ENCODE measurements at regions not wholly inside any gene's neighbourhood (a gene's known extent, or its start where the extent isn't known, plus 50 kb on each side); places are given as distances from the start of the nearest gene placed in this dataset.
"Not testable (repeated sequence)": the region's sequence is repeated elsewhere in the genome, so short reads cannot be mapped to it uniquely, and the experiment has no call there.

- no peak for DNase-seq (ENCODE audit: low spot score, unreplicated experiment)
- peaks cover 1% of the 10 kb centered on the region for H3K4me1 Mint-ChIP-seq (ENCODE audit: low read depth)
- no peaks in the 10 kb centered on the region for H3K9me3 Mint-ChIP-seq (ENCODE audit: low read depth)
- no peak overlapping the region for H3K4me3 Mint-ChIP-seq (ENCODE audit: low read depth)
- no peak for TF ChIP-seq CTCF (IDR thresholded peaks at IDR 0.05; ENCODE audit: unreplicated experiment)
- H3K27me3 Mint-ChIP-seq, result no peaks in the 10 kb centered on the region
- H3K36me3 Mint-ChIP-seq (ENCODE audit: insufficient read depth), result no peaks in the 10 kb centered on the region
- no peak overlapping the region for H3K27ac Mint-ChIP-seq
Observed at GRCh38 chr2:144003460-144004075, 516.4 kb downstream of the ZEB2 start.

DNA sequence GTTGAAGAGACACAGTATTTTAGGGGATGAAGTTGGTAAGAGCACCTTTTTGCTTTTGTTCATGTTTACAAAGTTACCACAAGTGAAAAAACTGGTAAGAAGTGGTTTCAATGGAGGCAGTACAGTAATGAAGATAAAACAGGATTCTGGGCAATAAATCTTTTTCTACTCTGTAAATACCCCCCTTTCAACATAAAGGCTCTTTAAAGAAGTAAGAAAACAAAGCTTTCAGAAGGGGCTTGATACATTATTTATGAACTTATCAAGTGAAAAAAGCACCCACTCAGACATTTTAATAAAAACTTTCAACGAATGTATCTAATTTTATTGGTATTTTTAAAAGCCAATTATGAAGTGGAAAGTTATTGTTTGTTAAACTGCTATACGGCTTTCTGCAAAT lies 522.9 kb downstream of the ZEB2 start:
- H3K27ac Mint-ChIP-seq, result no peak overlapping the region
- DNase-seq (ENCODE audit: low spot score, unreplicated experiment), result no peak
- no peaks in the 10 kb centered on the region for H3K9me3 Mint-ChIP-seq (ENCODE audit: low read depth)
- H3K27me3 Mint-ChIP-seq, result no peaks in the 10 kb centered on the region
- H3K4me3 Mint-ChIP-seq (ENCODE audit: low read depth), result no peak overlapping the region
- TF ChIP-seq CTCF (IDR thresholded peaks at IDR 0.05; ENCODE audit: unreplicated experiment), result no peak
- H3K36me3 Mint-ChIP-seq (ENCODE audit: insufficient read depth), result no peaks in the 10 kb centered on the region
- H3K4me1 Mint-ChIP-seq (ENCODE audit: low read depth), result peaks cover 13% of the 10 kb centered on the region

GRCh38 chr2:143994961-143995360 lies 525.0 kb downstream of the ZEB2 start:
- no peak for DNase-seq (ENCODE audit: low spot score, unreplicated experiment)
- Mint-ChIP-seq H3K4me1 (ENCODE audit: low read depth) (peaks cover 13% of the 10 kb centered on the region), H3K27ac (no peak overlapping the region), H3K27me3 (no peaks in the 10 kb centered on the region), H3K36me3 (ENCODE audit: insufficient read depth) (peaks cover 7% of the 10 kb centered on the region), H3K9me3 (ENCODE audit: low read depth) (peaks cover 10% of the 10 kb centered on the region), H3K4me3 (ENCODE audit: low read depth) (no peak overlapping the region)
- no peak for TF ChIP-seq CTCF (IDR thresholded peaks at IDR 0.05; ENCODE audit: unreplicated experiment)

GRCh38 chr2:143991596-143991995 lies 528.3 kb downstream of the ZEB2 start:
- not testable (repeated sequence) for H3K4me3 Mint-ChIP-seq (ENCODE audit: low read depth); DNase-seq (ENCODE audit: low spot score, unreplicated experiment); H3K27ac Mint-ChIP-seq; H3K27me3 Mint-ChIP-seq; H3K4me1 Mint-ChIP-seq (ENCODE audit: low read depth); H3K36me3 Mint-ChIP-seq (ENCODE audit: insufficient read depth)
- peaks cover 10% of the 10 kb centered on the region for H3K9me3 Mint-ChIP-seq (ENCODE audit: low read depth)

- no peaks in the 10 kb centered on the region for H3K27me3 Mint-ChIP-seq
- no peaks in the 10 kb centered on the region for H3K4me1 Mint-ChIP-seq (ENCODE audit: low read depth)
- DNase-seq (ENCODE audit: low spot score, unreplicated experiment), result no peak
- no peak overlapping the region for H3K4me3 Mint-ChIP-seq (ENCODE audit: low read depth)
- H3K9me3 Mint-ChIP-seq (ENCODE audit: low read depth), result peaks cover 14% of the 10 kb centered on the region
- H3K36me3 Mint-ChIP-seq (ENCODE audit: insufficient read depth), result peaks cover 8% of the 10 kb centered on the region
- TF ChIP-seq CTCF (IDR thresholded peaks at IDR 0.05; ENCODE audit: unreplicated experiment), result no peak
- no peak overlapping the region for H3K27ac Mint-ChIP-seq
Observed at GRCh38 chr2:143988082-143988481, 531.8 kb downstream of the ZEB2 start.

- Mint-ChIP-seq H3K4me1 (ENCODE audit: low read depth) (no peaks in the 10 kb centered on the region), H3K27me3 (no peaks in the 10 kb centered on the region), H3K27ac (no peak overlapping the region), H3K4me3 (ENCODE audit: low read depth) (no peak overlapping the region), H3K36me3 (ENCODE audit: insufficient read depth) (peaks cover 1% of the 10 kb centered on the region), H3K9me3 (ENCODE audit: low read depth) (peaks cover 4% of the 10 kb centered on the region)
- no peak for DNase-seq (ENCODE audit: low spot score, unreplicated experiment)
- no peak for TF ChIP-seq CTCF (IDR thresholded peaks at IDR 0.05; ENCODE audit: unreplicated experiment)
Observed at GRCh38 chr2:143981428-143981827, 538.5 kb downstream of the ZEB2 start.

Measured in progenitor cell of endocrine pancreas (in vitro differentiated cells).